GM23338 (cell line): ENCODE measurements at regions not wholly inside any gene's neighbourhood (a gene's known extent, or its start where the extent isn't known, plus 50 kb on each side); places are given as distances from the start of the nearest gene placed in this dataset.
"Not testable (repeated sequence)": the region's sequence is repeated elsewhere in the genome, so short reads cannot be mapped to it uniquely, and the experiment has no call there.

ENCODE experiments used
- CTCF ChIP-seq, 2 experiments: fragments of 200-600 bp in 1 of 2; sonication (generic) in 1 of 2; conservative IDR thresholded peaks; 2 replicates each; pipeline versions ENCODE4 v1.5.1 to v1.6.1; 2016 to 2017; ENCODE audit warnings: antibody characterized with exemption in 2 of 2, low read depth in 2 of 2, mild to moderate bottlenecking in 2 of 2, moderate library complexity in 1 of 2
- REST ChIP-seq: IDR thresholded peaks from one replicate; pipeline ENCODE4 v1.6.1; 2018; ENCODE audit warnings: antibody characterized with exemption; ENCODE audit not compliant: unreplicated experiment

GRCh38 chr15:44870125-44870524 is 86.4 kb upstream of the TERB2 start:
- not testable (repeated sequence) for TF ChIP-seq CTCF (conservative IDR thresholded peaks at IDR 0.05; ENCODE audit: low read depth in 2 of 2); REST
